AML-193 (cell line): ENCODE measurements at regions not wholly inside any gene's neighbourhood (a gene's known extent, or its start where the extent isn't known, plus 50 kb on each side); places are given as distances from the start of the nearest gene placed in this dataset.
"Not testable (repeated sequence)": the region's sequence is repeated elsewhere in the genome, so short reads cannot be mapped to it uniquely, and the experiment has no call there.

ENCODE experiments used
- DNase-seq, 2 experiments: peaks; one replicate each; lab custom pipeline; 2025; lab: John Stamatoyannopoulos, UW

GRCh38 chr5:68115584-68115983 lies 100.0 kb upstream of the PIK3R1 start:
- no peak for DNase-seq

- no peak for DNase-seq
These were observed 101.0 kb upstream of the PIK3R1 start for GRCh38 chr5:68114378-68115040.

- DNase-seq = no peak
These were observed 102.9 kb upstream of the PIK3R1 start for GRCh38 chr5:68112658-68113057.

- no peak for DNase-seq
These were observed 104.7 kb upstream of the PIK3R1 start for GRCh38 chr5:68110894-68111293.

GRCh38 chr5:68110264-68110663 lies 105.3 kb upstream of the PIK3R1 start:
- DNase-seq = no peak

GRCh38 chr5:68104217-68104616 lies 111.3 kb upstream of the PIK3R1 start:
- not testable (repeated sequence) for DNase-seq

GRCh38 chr5:68103297-68103696 lies 112.3 kb upstream of the PIK3R1 start:
- not testable (repeated sequence) for DNase-seq

- DNase-seq = no peak
These were observed 116.2 kb upstream of the PIK3R1 start for GRCh38 chr5:68099327-68099726.

- DNase-seq = no peak
These were observed 121.9 kb upstream of the PIK3R1 start for GRCh38 chr5:68093455-68094159.

- no peak for DNase-seq
These were observed 127.3 kb upstream of the PIK3R1 start for GRCh38 chr5:68088302-68088701.

- DNase-seq = no peak
These were observed 127.7 kb upstream of the PIK3R1 start for GRCh38 chr5:68087866-68088265.

GRCh38 chr5:68086857-68087256 lies 128.7 kb upstream of the PIK3R1 start:
- no peak for DNase-seq

- DNase-seq = no peak
These were observed 129.1 kb upstream of the PIK3R1 start for GRCh38 chr5:68086439-68086838.

- DNase-seq = no peak
These were observed 131.2 kb upstream of the PIK3R1 start for GRCh38 chr5:68084396-68084795.

GRCh38 chr5:68080282-68081050 lies 135.1 kb upstream of the PIK3R1 start:
- DNase-seq = no peak

GRCh38 chr5:68077349-68077894 lies 138.1 kb upstream of the PIK3R1 start:
- no peak for DNase-seq

GRCh38 chr5:68074633-68075032 lies 140.9 kb upstream of the PIK3R1 start:
- no peak for DNase-seq

- no peak for DNase-seq
These were observed 141.4 kb upstream of the PIK3R1 start for GRCh38 chr5:68074048-68074632.

GRCh38 chr5:68071736-68072135 lies 143.8 kb upstream of the PIK3R1 start:
- no peak for DNase-seq

- no peak for DNase-seq
These were observed 144.3 kb upstream of the PIK3R1 start for GRCh38 chr5:68071282-68071632.

GRCh38 chr5:68070591-68071281 lies 144.8 kb upstream of the PIK3R1 start:
- no peak for DNase-seq
